Central memory CD8-positive, alpha-beta T cell (primary cell): ENCODE measurements at regions not wholly inside any gene's neighbourhood (a gene's known extent, or its start where the extent isn't known, plus 50 kb on each side); places are given as distances from the start of the nearest gene placed in this dataset.

Source experiments
- ATAC-seq: fragments of 150-1000 bp; cut with Tn5 transposase; replicated peaks from 2 replicates; pipeline ENCODE4 v1.10.0; 2022; ENCODE audit warnings: mild to moderate bottlenecking, moderate FRiP score, moderate number of reproducible peaks; ENCODE audit not compliant: poor library complexity, severe bottlenecking; ENCODE audit errors: extremely low read depth
- DNase-seq, 2 donors: peaks; one replicate each; pipeline ENCODE4 v3.0.0; 2021; ENCODE audit warnings: low spot score in 2 of 2
- H3K27ac Mint-ChIP-seq: one replicate; pipeline ENCODE4 v1.8.0; 2022; ENCODE audit warnings: low read depth, mild to moderate bottlenecking, moderate library complexity, mixed read lengths
- H3K27me3 Mint-ChIP-seq: one replicate; pipeline ENCODE4 v1.8.0; 2022; ENCODE audit warnings: mixed read lengths
- H3K36me3 Mint-ChIP-seq: one replicate; pipeline ENCODE4 v1.8.0; 2022; ENCODE audit warnings: mild to moderate bottlenecking, moderate library complexity, mixed read lengths; ENCODE audit not compliant: insufficient read depth
- H3K4me1 Mint-ChIP-seq: one replicate; pipeline ENCODE4 v1.8.0; 2022; ENCODE audit warnings: mixed read lengths
- H3K4me3 Mint-ChIP-seq: one replicate; pipeline ENCODE4 v1.8.0; 2022; ENCODE audit warnings: mild to moderate bottlenecking, moderate library complexity, mixed read lengths
- H3K9me3 Mint-ChIP-seq: one replicate; pipeline ENCODE4 v1.8.0; 2022; ENCODE audit warnings: mixed read lengths

- ATAC-seq (no peak), DNase-seq (no peak)
- no peak overlapping the region for H3K27ac Mint-ChIP-seq
- no peaks in the 10 kb centered on the region for H3K36me3 Mint-ChIP-seq
- no peaks in the 10 kb centered on the region for H3K27me3 Mint-ChIP-seq
- no peak overlapping the region for H3K4me3 Mint-ChIP-seq
- no peaks in the 10 kb centered on the region for H3K4me1 Mint-ChIP-seq
- no peaks in the 10 kb centered on the region for H3K9me3 Mint-ChIP-seq
Observed at GRCh38 chr14:55754871-55755270, 174.9 kb downstream of the KTN1 start.

- Mint-ChIP-seq H3K27ac (no peak overlapping the region), H3K9me3 (no peaks in the 10 kb centered on the region), H3K27me3 (peaks cover 8% of the 10 kb centered on the region), H3K4me3 (no peak overlapping the region), H3K36me3 (no peaks in the 10 kb centered on the region), H3K4me1 (no peaks in the 10 kb centered on the region)
- DNase-seq (no peak), ATAC-seq (no peak)
Observed at GRCh38 chr14:55756078-55756477, 176.1 kb downstream of the KTN1 start.

- Mint-ChIP-seq H3K36me3 (no peaks in the 10 kb centered on the region), H3K27me3 (peaks cover 12% of the 10 kb centered on the region), H3K4me3 (no peak overlapping the region), H3K4me1 (no peaks in the 10 kb centered on the region), H3K27ac (no peak overlapping the region), H3K9me3 (no peaks in the 10 kb centered on the region)
- no peak for DNase-seq
- no peak for ATAC-seq
Observed at GRCh38 chr14:55756557-55756956, 176.6 kb downstream of the KTN1 start.

GRCh38 chr14:55758796-55759195 is 178.8 kb downstream of the KTN1 start:
- H3K36me3 Mint-ChIP-seq = no peaks in the 10 kb centered on the region
- no peaks in the 10 kb centered on the region for H3K4me1 Mint-ChIP-seq
- no peak overlapping the region for H3K27ac Mint-ChIP-seq

GRCh38 chr14:55760789-55761566 is 181.0 kb downstream of the KTN1 start:
- DNase-seq = no peak
- no peaks in the 10 kb centered on the region for H3K4me1 Mint-ChIP-seq
- no peak overlapping the region for H3K4me3 Mint-ChIP-seq
- peaks cover 2% of the 10 kb centered on the region for H3K36me3 Mint-ChIP-seq
- ATAC-seq = no peak
- H3K27me3 Mint-ChIP-seq = peaks cover 32% of the 10 kb centered on the region
- H3K27ac Mint-ChIP-seq = no peak overlapping the region
- no peaks in the 10 kb centered on the region for H3K9me3 Mint-ChIP-seq

More at GRCh38 chr14:55758796-55759195, 178.8 kb downstream of the KTN1 start:
- H3K4me3 Mint-ChIP-seq = no peak overlapping the region
- H3K9me3 Mint-ChIP-seq = no peaks in the 10 kb centered on the region
- DNase-seq (no peak), ATAC-seq (no peak)
- peaks cover 26% of the 10 kb centered on the region for H3K27me3 Mint-ChIP-seq

GRCh38 chr14:55761651-55762050 is 181.6 kb downstream of the KTN1 start:
- Mint-ChIP-seq H3K9me3 (no peaks in the 10 kb centered on the region), H3K4me1 (no peaks in the 10 kb centered on the region), H3K27ac (no peak overlapping the region), H3K4me3 (no peak overlapping the region), H3K27me3 (peaks cover 39% of the 10 kb centered on the region), H3K36me3 (peaks cover 2% of the 10 kb centered on the region)
- no peak for DNase-seq
- ATAC-seq = no peak

- Mint-ChIP-seq H3K9me3 (no peaks in the 10 kb centered on the region), H3K36me3 (peaks cover 2% of the 10 kb centered on the region), H3K27me3 (peaks cover 49% of the 10 kb centered on the region), H3K4me1 (no peaks in the 10 kb centered on the region), H3K27ac (no peak overlapping the region), H3K4me3 (no peak overlapping the region)
- DNase-seq (no peak), ATAC-seq (no peak)
Observed at GRCh38 chr14:55762595-55763232, 182.7 kb downstream of the KTN1 start.

- no peaks in the 10 kb centered on the region for H3K9me3 Mint-ChIP-seq
- DNase-seq (no peak), ATAC-seq (no peak)
- H3K27ac Mint-ChIP-seq = no peak overlapping the region
- no peaks in the 10 kb centered on the region for H3K4me1 Mint-ChIP-seq
- peaks cover 56% of the 10 kb centered on the region for H3K27me3 Mint-ChIP-seq
- no peak overlapping the region for H3K4me3 Mint-ChIP-seq
- H3K36me3 Mint-ChIP-seq = peaks cover 2% of the 10 kb centered on the region
Observed at GRCh38 chr14:55764784-55765183, 184.8 kb downstream of the KTN1 start.

GRCh38 chr14:55766071-55766470 is 186.1 kb downstream of the KTN1 start:
- ATAC-seq (no peak), DNase-seq (no peak)
- Mint-ChIP-seq H3K4me1 (no peaks in the 10 kb centered on the region), H3K4me3 (no peak overlapping the region), H3K9me3 (no peaks in the 10 kb centered on the region), H3K27ac (no peak overlapping the region), H3K27me3 (peaks cover 47% of the 10 kb centered on the region), H3K36me3 (peaks cover 2% of the 10 kb centered on the region)

- no peak overlapping the region for H3K4me3 Mint-ChIP-seq
- DNase-seq (no peak), ATAC-seq (no peak)
- H3K4me1 Mint-ChIP-seq = no peaks in the 10 kb centered on the region
- H3K9me3 Mint-ChIP-seq = no peaks in the 10 kb centered on the region
- peaks cover 2% of the 10 kb centered on the region for H3K36me3 Mint-ChIP-seq
- H3K27me3 Mint-ChIP-seq = peaks cover 36% of the 10 kb centered on the region
- H3K27ac Mint-ChIP-seq = no peak overlapping the region
Observed at GRCh38 chr14:55767286-55767685, 187.3 kb downstream of the KTN1 start.

- DNase-seq (no peak), ATAC-seq (no peak)
- H3K27ac Mint-ChIP-seq = no peak overlapping the region
- peaks cover 30% of the 10 kb centered on the region for H3K27me3 Mint-ChIP-seq
- no peaks in the 10 kb centered on the region for H3K9me3 Mint-ChIP-seq
- H3K36me3 Mint-ChIP-seq = peaks cover under 1% of the 10 kb centered on the region
- H3K4me1 Mint-ChIP-seq = no peaks in the 10 kb centered on the region
- no peak overlapping the region for H3K4me3 Mint-ChIP-seq
Observed at GRCh38 chr14:55769877-55770276, 189.9 kb downstream of the KTN1 start.

GRCh38 chr14:55771242-55771981 is 191.4 kb downstream of the KTN1 start:
- Mint-ChIP-seq H3K27ac (no peak overlapping the region), H3K9me3 (no peaks in the 10 kb centered on the region), H3K36me3 (no peaks in the 10 kb centered on the region), H3K27me3 (peaks cover 19% of the 10 kb centered on the region), H3K4me3 (no peak overlapping the region), H3K4me1 (no peaks in the 10 kb centered on the region)
- DNase-seq (no peak), ATAC-seq (no peak)

GRCh38 chr14:55772486-55772885 is 192.5 kb downstream of the KTN1 start:
- no peaks in the 10 kb centered on the region for H3K4me1 Mint-ChIP-seq
- no peaks in the 10 kb centered on the region for H3K36me3 Mint-ChIP-seq
- peaks cover 9% of the 10 kb centered on the region for H3K27me3 Mint-ChIP-seq
- no peak overlapping the region for H3K4me3 Mint-ChIP-seq
- ATAC-seq (no peak), DNase-seq (no peak)
- H3K9me3 Mint-ChIP-seq = no peaks in the 10 kb centered on the region
- no peak overlapping the region for H3K27ac Mint-ChIP-seq
